GM13976 (cell line): ENCODE measurements at regions not wholly inside any gene's neighbourhood (a gene's known extent, or its start where the extent isn't known, plus 50 kb on each side); places are given as distances from the start of the nearest gene placed in this dataset.

Experiments
- DNase-seq: peaks from one replicate; pipeline ENCODE4 v3.0.0; 2012; ENCODE audit warnings: low spot score
- CTCF ChIP-seq: IDR thresholded peaks from 2 replicates; pipeline ENCODE4 v1.5.1; 2012; ENCODE audit warnings: borderline replicate concordance, mild to moderate bottlenecking; ENCODE audit not compliant: insufficient read depth; ENCODE audit errors: extremely low read depth, missing control alignments, control extremely low read depth
- in situ Hi-C: fragments of 300-500 bp; cut with MboI; formaldehyde crosslinking; loops from one replicate; pipeline ENCODE4 v1.12.0; 2022; ENCODE audit warnings: low sequenced_read_pairs, mixed read lengths, inconsistent platforms; ENCODE audit not compliant: unreplicated experiment

- TF ChIP-seq CTCF, result no peak
- no peak for DNase-seq
- in situ Hi-C loops, result no loop called here
Measured at GRCh38 chr16:9447699-9448098, 356.3 kb downstream of the HAPSTR1 start.

- in situ Hi-C loops, result no loop called here
- no peak for DNase-seq
- no peak for TF ChIP-seq CTCF
Measured at GRCh38 chr16:9449597-9449996, 358.2 kb downstream of the HAPSTR1 start.

GRCh38 chr16:9457215-9457614 is 365.8 kb downstream of the HAPSTR1 start:
- no peak for DNase-seq

GRCh38 chr16:9458816-9459215 is 367.4 kb downstream of the HAPSTR1 start:
- in situ Hi-C loops, result no loop called here
- DNase-seq, result no peak
- no peak for TF ChIP-seq CTCF

More at GRCh38 chr16:9457215-9457614, 365.8 kb downstream of the HAPSTR1 start:
- in situ Hi-C loops, result no loop called here
- no peak for TF ChIP-seq CTCF

GRCh38 chr16:9462984-9463383 is 371.5 kb downstream of the HAPSTR1 start:
- TF ChIP-seq CTCF, result no peak
- in situ Hi-C loops, result no loop called here
- DNase-seq, result no peak

GRCh38 chr16:9463461-9463860 is 372.0 kb downstream of the HAPSTR1 start:
- DNase-seq, result no peak
- in situ Hi-C loops, result no loop called here
- TF ChIP-seq CTCF, result no peak

- DNase-seq, result no peak
- in situ Hi-C loops, result no loop called here
- no peak for TF ChIP-seq CTCF
Measured at GRCh38 chr16:9465161-9465560, 373.7 kb downstream of the HAPSTR1 start.
